HEK293 (cell line): ENCODE measurements at regions not wholly inside any gene's neighbourhood (a gene's known extent, or its start where the extent isn't known, plus 50 kb on each side); places are given as distances from the start of the nearest gene placed in this dataset.

Experiments used
- MYNN ChIP-seq: fragments of 450-650 bp; formaldehyde crosslinking; IDR thresholded peaks from 2 replicates; pipeline ENCODE4 v1.5.1; 2016; ENCODE audit warnings: missing biosample characterization, missing genetic modification characterization, borderline replicate concordance
- OSR2 ChIP-seq: fragments of 450-650 bp; formaldehyde crosslinking; IDR thresholded peaks from 2 replicates; pipeline ENCODE4 v1.5.1; 2016; ENCODE audit warnings: missing biosample characterization, missing genetic modification characterization
- YY1 ChIP-seq: fragments of 450-650 bp; formaldehyde crosslinking; IDR thresholded peaks from 2 replicates; pipeline ENCODE4 v1.5.1; 2018; ENCODE audit warnings: missing biosample characterization, missing genetic modification characterization
- ZBTB17 ChIP-seq: fragments of 450-650 bp; formaldehyde crosslinking; IDR thresholded peaks from 2 replicates; pipeline ENCODE4 v1.5.1; 2016; ENCODE audit warnings: missing biosample characterization, missing genetic modification characterization
- ZNF133 ChIP-seq: fragments of 450-650 bp; formaldehyde crosslinking; IDR thresholded peaks from 2 replicates; pipeline ENCODE4 v1.5.1; 2016; ENCODE audit warnings: missing biosample characterization, missing genetic modification characterization
- ZNF211 ChIP-seq: fragments of 450-650 bp; formaldehyde crosslinking; IDR thresholded peaks from 2 replicates; pipeline ENCODE4 v1.5.1; 2016; ENCODE audit warnings: low read depth, missing biosample characterization, missing genetic modification characterization
- ZNF324 ChIP-seq: fragments of 450-650 bp; formaldehyde crosslinking; IDR thresholded peaks from 2 replicates; pipeline ENCODE4 v1.5.1; 2016; ENCODE audit warnings: missing biosample characterization, missing genetic modification characterization
- ZSCAN30 ChIP-seq: fragments of 450-650 bp; IDR thresholded peaks from 2 replicates; pipeline ENCODE4 v1.5.1; 2018; ENCODE audit warnings: missing biosample characterization, mild to moderate bottlenecking, missing genetic modification characterization, moderate library complexity
- TF ChIP-seq, protein P1 (sequence below): fragments of 450-650 bp; formaldehyde crosslinking; IDR thresholded peaks from 2 replicates; pipeline ENCODE4 v1.5.1; 2016; ENCODE audit warnings: missing biosample characterization, missing genetic modification characterization
- TF ChIP-seq, protein P2 (sequence below): fragments of 450-650 bp; formaldehyde crosslinking; IDR thresholded peaks from 2 replicates; pipeline ENCODE4 v1.5.1; 2016; ENCODE audit warnings: missing biosample characterization, missing genetic modification characterization
- TF ChIP-seq, protein P3 (sequence below): fragments of 450-650 bp; formaldehyde crosslinking; IDR thresholded peaks from 2 replicates; pipeline ENCODE4 v1.5.1; 2016; ENCODE audit warnings: missing biosample characterization, missing genetic modification characterization
- TF ChIP-seq, protein P4 (sequence below): fragments of 450-650 bp; formaldehyde crosslinking; IDR thresholded peaks from 2 replicates; pipeline ENCODE4 v1.5.1; 2016; ENCODE audit warnings: missing biosample characterization, missing genetic modification characterization
- TF ChIP-seq, protein P5 (sequence below): sonication (generic); formaldehyde crosslinking; IDR thresholded peaks from 2 replicates; pipeline ENCODE4 v1.8.1; 2022; ENCODE audit warnings: mild to moderate bottlenecking, moderate library complexity, missing genetic modification reagents

DNA sequence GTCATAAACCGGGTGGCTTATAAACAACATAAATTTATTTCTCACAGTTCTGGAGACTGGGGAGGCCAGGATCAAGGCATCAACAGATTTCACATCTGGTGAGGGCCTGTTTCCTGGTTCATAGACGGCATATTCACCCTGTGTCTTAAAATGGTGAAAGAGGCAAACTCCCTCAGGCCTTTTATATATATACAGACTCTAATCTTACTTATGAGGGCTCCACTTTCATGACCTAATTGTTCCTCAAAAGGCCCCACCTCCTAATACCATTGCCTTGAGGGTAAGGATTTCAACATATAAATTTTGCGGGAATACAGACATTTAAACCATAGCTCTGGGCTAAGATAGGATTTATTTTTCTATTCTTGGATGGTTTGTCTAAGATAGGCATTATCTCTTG lies 187.2 kb downstream of the PPP1R3A start:
- TF ChIP-seq, protein P1, sequence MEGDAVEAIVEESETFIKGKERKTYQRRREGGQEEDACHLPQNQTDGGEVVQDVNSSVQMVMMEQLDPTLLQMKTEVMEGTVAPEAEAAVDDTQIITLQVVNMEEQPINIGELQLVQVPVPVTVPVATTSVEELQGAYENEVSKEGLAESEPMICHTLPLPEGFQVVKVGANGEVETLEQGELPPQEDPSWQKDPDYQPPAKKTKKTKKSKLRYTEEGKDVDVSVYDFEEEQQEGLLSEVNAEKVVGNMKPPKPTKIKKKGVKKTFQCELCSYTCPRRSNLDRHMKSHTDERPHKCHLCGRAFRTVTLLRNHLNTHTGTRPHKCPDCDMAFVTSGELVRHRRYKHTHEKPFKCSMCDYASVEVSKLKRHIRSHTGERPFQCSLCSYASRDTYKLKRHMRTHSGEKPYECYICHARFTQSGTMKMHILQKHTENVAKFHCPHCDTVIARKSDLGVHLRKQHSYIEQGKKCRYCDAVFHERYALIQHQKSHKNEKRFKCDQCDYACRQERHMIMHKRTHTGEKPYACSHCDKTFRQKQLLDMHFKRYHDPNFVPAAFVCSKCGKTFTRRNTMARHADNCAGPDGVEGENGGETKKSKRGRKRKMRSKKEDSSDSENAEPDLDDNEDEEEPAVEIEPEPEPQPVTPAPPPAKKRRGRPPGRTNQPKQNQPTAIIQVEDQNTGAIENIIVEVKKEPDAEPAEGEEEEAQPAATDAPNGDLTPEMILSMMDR: no peak
- no peak for TF ChIP-seq ZNF324 (tag by site-specific recombination)
- TF ChIP-seq ZNF211 (tag by site-specific recombination): no peak
- TF ChIP-seq, protein P2, sequence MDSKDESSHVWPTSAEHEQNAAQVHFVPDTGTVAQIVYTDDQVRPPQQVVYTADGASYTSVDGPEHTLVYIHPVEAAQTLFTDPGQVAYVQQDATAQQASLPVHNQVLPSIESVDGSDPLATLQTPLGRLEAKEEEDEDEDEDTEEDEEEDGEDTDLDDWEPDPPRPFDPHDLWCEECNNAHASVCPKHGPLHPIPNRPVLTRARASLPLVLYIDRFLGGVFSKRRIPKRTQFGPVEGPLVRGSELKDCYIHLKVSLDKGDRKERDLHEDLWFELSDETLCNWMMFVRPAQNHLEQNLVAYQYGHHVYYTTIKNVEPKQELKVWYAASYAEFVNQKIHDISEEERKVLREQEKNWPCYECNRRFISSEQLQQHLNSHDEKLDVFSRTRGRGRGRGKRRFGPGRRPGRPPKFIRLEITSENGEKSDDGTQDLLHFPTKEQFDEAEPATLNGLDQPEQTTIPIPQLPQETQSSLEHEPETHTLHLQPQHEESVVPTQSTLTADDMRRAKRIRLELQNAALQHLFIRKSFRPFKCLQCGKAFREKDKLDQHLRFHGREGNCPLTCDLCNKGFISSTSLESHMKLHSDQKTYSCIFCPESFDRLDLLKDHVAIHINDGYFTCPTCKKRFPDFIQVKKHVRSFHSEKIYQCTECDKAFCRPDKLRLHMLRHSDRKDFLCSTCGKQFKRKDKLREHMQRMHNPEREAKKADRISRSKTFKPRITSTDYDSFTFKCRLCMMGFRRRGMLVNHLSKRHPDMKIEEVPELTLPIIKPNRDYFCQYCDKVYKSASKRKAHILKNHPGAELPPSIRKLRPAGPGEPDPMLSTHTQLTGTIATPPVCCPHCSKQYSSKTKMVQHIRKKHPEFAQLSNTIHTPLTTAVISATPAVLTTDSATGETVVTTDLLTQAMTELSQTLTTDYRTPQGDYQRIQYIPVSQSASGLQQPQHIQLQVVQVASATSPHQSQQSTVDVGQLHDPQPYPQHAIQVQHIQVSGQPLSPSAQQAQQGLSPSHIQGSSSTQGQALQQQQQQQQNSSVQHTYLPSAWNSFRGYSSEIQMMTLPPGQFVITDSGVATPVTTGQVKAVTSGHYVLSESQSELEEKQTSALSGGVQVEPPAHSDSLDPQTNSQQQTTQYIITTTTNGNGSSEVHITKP (tag by site-specific recombination): no peak
- no peak for TF ChIP-seq ZNF133 (tag by site-specific recombination)
- no peak for TF ChIP-seq ZSCAN30 (tag by site-specific recombination)
- TF ChIP-seq, protein P3, sequence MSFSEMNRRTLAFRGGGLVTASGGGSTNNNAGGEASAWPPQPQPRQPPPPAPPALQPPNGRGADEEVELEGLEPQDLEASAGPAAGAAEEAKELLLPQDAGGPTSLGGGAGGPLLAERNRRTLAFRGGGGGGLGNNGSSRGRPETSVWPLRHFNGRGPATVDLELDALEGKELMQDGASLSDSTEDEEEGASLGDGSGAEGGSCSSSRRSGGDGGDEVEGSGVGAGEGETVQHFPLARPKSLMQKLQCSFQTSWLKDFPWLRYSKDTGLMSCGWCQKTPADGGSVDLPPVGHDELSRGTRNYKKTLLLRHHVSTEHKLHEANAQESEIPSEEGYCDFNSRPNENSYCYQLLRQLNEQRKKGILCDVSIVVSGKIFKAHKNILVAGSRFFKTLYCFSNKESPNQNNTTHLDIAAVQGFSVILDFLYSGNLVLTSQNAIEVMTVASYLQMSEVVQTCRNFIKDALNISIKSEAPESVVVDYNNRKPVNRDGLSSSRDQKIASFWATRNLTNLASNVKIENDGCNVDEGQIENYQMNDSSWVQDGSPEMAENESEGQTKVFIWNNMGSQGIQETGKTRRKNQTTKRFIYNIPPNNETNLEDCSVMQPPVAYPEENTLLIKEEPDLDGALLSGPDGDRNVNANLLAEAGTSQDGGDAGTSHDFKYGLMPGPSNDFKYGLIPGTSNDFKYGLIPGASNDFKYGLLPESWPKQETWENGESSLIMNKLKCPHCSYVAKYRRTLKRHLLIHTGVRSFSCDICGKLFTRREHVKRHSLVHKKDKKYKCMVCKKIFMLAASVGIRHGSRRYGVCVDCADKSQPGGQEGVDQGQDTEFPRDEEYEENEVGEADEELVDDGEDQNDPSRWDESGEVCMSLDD (tag by site-specific recombination): no peak
- TF ChIP-seq YY1 (tag by site-specific recombination): no peak
- TF ChIP-seq ZBTB17 (tag by site-specific recombination): no peak
- TF ChIP-seq, protein P4, sequence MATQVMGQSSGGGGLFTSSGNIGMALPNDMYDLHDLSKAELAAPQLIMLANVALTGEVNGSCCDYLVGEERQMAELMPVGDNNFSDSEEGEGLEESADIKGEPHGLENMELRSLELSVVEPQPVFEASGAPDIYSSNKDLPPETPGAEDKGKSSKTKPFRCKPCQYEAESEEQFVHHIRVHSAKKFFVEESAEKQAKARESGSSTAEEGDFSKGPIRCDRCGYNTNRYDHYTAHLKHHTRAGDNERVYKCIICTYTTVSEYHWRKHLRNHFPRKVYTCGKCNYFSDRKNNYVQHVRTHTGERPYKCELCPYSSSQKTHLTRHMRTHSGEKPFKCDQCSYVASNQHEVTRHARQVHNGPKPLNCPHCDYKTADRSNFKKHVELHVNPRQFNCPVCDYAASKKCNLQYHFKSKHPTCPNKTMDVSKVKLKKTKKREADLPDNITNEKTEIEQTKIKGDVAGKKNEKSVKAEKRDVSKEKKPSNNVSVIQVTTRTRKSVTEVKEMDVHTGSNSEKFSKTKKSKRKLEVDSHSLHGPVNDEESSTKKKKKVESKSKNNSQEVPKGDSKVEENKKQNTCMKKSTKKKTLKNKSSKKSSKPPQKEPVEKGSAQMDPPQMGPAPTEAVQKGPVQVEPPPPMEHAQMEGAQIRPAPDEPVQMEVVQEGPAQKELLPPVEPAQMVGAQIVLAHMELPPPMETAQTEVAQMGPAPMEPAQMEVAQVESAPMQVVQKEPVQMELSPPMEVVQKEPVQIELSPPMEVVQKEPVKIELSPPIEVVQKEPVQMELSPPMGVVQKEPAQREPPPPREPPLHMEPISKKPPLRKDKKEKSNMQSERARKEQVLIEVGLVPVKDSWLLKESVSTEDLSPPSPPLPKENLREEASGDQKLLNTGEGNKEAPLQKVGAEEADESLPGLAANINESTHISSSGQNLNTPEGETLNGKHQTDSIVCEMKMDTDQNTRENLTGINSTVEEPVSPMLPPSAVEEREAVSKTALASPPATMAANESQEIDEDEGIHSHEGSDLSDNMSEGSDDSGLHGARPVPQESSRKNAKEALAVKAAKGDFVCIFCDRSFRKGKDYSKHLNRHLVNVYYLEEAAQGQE (tag by site-specific recombination): no peak
- TF ChIP-seq, protein P5, sequence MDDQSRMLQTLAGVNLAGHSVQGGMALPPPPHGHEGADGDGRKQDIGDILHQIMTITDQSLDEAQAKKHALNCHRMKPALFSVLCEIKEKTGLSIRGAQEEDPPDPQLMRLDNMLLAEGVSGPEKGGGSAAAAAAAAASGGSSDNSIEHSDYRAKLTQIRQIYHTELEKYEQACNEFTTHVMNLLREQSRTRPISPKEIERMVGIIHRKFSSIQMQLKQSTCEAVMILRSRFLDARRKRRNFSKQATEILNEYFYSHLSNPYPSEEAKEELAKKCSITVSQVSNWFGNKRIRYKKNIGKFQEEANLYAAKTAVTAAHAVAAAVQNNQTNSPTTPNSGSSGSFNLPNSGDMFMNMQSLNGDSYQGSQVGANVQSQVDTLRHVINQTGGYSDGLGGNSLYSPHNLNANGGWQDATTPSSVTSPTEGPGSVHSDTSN (CRISPR knock-in tag): no peak
- no peak for TF ChIP-seq MYNN (tag by site-specific recombination)
- TF ChIP-seq OSR2 (tag by site-specific recombination): no peak
